Erythroblast (primary cell): ENCODE measurements at regions not wholly inside any gene's neighbourhood (a gene's known extent, or its start where the extent isn't known, plus 50 kb on each side); places are given as distances from the start of the nearest gene placed in this dataset.

Experiments used
- GATA1 ChIP-seq: IDR thresholded peaks from 2 replicates; pipeline ENCODE4 v1.6.1; 2011; ENCODE audit warnings: low read depth, mild to moderate bottlenecking, control low read depth, low read length, moderate library complexity
- POLR2A ChIP-seq: IDR thresholded peaks from 2 replicates; pipeline ENCODE4 v1.6.1; 2011; ENCODE audit warnings: mild to moderate bottlenecking, low read length

DNA sequence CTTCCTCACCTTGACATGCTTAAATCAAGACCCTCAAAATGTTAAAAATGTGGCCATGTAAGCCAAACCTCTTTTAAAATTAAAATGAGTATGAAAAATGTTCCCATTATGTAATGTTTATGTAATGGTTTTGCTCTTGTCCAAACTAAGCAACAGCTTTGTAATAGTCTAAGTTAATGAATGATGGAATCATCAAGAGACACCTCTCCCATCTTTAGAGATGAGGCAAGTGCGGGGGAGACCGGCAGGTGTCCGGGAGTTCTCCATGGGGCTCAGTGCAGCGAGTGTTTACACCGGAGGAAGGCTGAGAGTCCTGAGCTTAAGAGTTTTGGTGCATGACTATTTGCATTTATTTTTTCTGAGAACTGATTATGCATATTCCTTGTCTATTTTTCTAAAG, 384.9 kb upstream of the RNF32 start:
- TF ChIP-seq POLR2A (no peak), GATA1 (no peak)
